ENCODE measurements at regions not wholly inside any gene's neighbourhood (a gene's known extent, or its start where the extent isn't known, plus 50 kb on each side); places are given as distances from the start of the nearest gene placed in this dataset.

DNA sequence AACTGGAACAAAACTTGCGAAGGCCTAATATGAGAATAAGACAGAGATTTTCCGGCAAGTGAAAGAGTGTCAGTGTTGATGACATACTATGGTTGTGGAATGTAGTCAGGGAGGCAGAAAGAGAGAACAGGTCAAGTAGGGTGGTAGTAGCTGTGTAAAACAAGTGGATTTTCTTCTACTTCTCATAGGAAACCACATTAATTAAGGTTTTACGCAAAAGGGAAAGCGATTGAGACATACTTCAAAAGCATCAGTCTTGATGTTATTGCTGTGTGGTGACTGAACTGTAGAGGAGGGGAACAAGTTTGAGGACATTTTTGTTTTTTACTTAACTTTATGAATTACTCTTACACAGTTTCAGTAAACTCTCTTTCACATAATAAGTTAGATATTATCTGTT lies 186.0 kb upstream of the CNTN5 start:
- no peak overlapping the region for H4K8ac ChIP-seq (replicated peaks; ENCODE audit: insufficient read length, low read depth, low read length)
- no peaks in the 10 kb centered on the region for H3K4me1 Mint-ChIP-seq
- H3K9ac ChIP-seq (ENCODE audit: extremely low read depth, insufficient read length, low read length) = no peak overlapping the region
- H3K14ac ChIP-seq (ENCODE audit: insufficient read depth, low read length) = no peak overlapping the region
- H2BK120ac ChIP-seq (ENCODE audit: low read depth, low read length, poor library complexity, severe bottlenecking) = no peak overlapping the region
- H3K27ac ChIP-seq (ENCODE audit: insufficient read length, low read depth, low read length) = no peak overlapping the region
- H3K4me1 ChIP-seq (ENCODE audit: insufficient read depth, low read length) = no peaks in the 10 kb centered on the region
- H2BK20ac ChIP-seq (ENCODE audit: low read depth, low read length, poor library complexity, severe bottlenecking) = no peak overlapping the region
- no CpG with 5 or more reads among the region's 4 CpGs for WGBS (ENCODE audit: extremely low coverage, insufficient read length, low lambda C conversion rate)
- H3K18ac ChIP-seq (ENCODE audit: insufficient read length, low read depth, low read length) = no peak overlapping the region
- no peaks in the 10 kb centered on the region for H3K79me2 ChIP-seq (ENCODE audit: insufficient read depth, low read length)
- H3K9me3 ChIP-seq (ENCODE audit: control insufficient read depth, low read depth, low read length) = no peaks in the 10 kb centered on the region
- no peak overlapping the region for H3K23ac ChIP-seq (ENCODE audit: insufficient read length, low read depth, low read length)
- H3T11ph ChIP-seq (ENCODE audit: low read length) = no peak overlapping the region
- no peaks in the 10 kb centered on the region for H3K27me3 ChIP-seq (ENCODE audit: insufficient read depth, low read length)
- no peak overlapping the region for H3K4me3 Mint-ChIP-seq
- 0 out of 5 replicates have a peak, but pooled peaks cover 0 to 2% of the 10 kb centered on the region in 2 experiments for H3K9me3 Mint-ChIP-seq
- no peak overlapping the region for H2AFZ ChIP-seq (ENCODE audit: low read length)
- no peak overlapping the region for H2AK5ac ChIP-seq (ENCODE audit: insufficient read length, low read length)
- TF ChIP-seq, protein P1, sequence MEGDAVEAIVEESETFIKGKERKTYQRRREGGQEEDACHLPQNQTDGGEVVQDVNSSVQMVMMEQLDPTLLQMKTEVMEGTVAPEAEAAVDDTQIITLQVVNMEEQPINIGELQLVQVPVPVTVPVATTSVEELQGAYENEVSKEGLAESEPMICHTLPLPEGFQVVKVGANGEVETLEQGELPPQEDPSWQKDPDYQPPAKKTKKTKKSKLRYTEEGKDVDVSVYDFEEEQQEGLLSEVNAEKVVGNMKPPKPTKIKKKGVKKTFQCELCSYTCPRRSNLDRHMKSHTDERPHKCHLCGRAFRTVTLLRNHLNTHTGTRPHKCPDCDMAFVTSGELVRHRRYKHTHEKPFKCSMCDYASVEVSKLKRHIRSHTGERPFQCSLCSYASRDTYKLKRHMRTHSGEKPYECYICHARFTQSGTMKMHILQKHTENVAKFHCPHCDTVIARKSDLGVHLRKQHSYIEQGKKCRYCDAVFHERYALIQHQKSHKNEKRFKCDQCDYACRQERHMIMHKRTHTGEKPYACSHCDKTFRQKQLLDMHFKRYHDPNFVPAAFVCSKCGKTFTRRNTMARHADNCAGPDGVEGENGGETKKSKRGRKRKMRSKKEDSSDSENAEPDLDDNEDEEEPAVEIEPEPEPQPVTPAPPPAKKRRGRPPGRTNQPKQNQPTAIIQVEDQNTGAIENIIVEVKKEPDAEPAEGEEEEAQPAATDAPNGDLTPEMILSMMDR (conservative IDR thresholded peaks at IDR 0.05) = no peak
- H3K56ac ChIP-seq (ENCODE audit: insufficient read length, low read depth, low read length) = no peak overlapping the region
- no peak for DNase-seq
- H4K91ac ChIP-seq (ENCODE audit: insufficient read length, low read depth, low read length) = no peak overlapping the region
- no peak overlapping the region for H2BK5ac ChIP-seq (ENCODE audit: insufficient read length, low read length)
- H2BK15ac ChIP-seq (ENCODE audit: low read depth, low read length) = no peak overlapping the region
- H3K27ac Mint-ChIP-seq = no peak overlapping the region
- H3K36me3 Mint-ChIP-seq (ENCODE audit: insufficient read depth in 1 of 3, low read depth in 3 of 3) = no peaks in the 10 kb centered on the region
- no peaks in the 10 kb centered on the region for H3K23me2 ChIP-seq (ENCODE audit: insufficient read length, low read depth, low read length, poor library complexity, severe bottlenecking)
- H3K4me2 ChIP-seq (ENCODE audit: insufficient read depth, insufficient read length, low read length) = no peak overlapping the region
- no peaks in the 10 kb centered on the region for H3K79me1 ChIP-seq (ENCODE audit: insufficient read depth, low read depth, low read length, poor library complexity, severe bottlenecking)
- no peaks in the 10 kb centered on the region for H3K27me3 Mint-ChIP-seq (ENCODE audit: low read depth)
- no peak overlapping the region for H2BK12ac ChIP-seq (ENCODE audit: insufficient read length, low read depth, low read length)
- H4K5ac ChIP-seq (ENCODE audit: insufficient read length, low read depth, low read length) = no peak overlapping the region
- no peaks in the 10 kb centered on the region for H4K20me1 ChIP-seq (ENCODE audit: control insufficient read depth, insufficient read depth, insufficient read length)
- no peak overlapping the region for H3K4ac ChIP-seq (ENCODE audit: low read depth, low read length)
